ENCODE measurements at regions not wholly inside any gene's neighbourhood (a gene's known extent, or its start where the extent isn't known, plus 50 kb on each side); places are given as distances from the start of the nearest gene placed in this dataset.

- CTCF ChIA-PET: no interaction called here
- no peaks in the 10 kb centered on the region for H3K9me1 ChIP-seq (replicated peaks; ENCODE audit: control insufficient read depth, extremely low read depth, insufficient read depth, low read length)
- no peaks in the 10 kb centered on the region for H3K4me1 ChIP-seq (ENCODE audit: control insufficient read depth, extremely low read depth, insufficient read depth, low read length)
- DNase-seq (ENCODE audit: low read depth, low spot score): no peak
- no peak overlapping the region for H3K27ac ChIP-seq (ENCODE audit: insufficient read depth, low read depth, low read length)
- TF ChIP-seq, protein P1, sequence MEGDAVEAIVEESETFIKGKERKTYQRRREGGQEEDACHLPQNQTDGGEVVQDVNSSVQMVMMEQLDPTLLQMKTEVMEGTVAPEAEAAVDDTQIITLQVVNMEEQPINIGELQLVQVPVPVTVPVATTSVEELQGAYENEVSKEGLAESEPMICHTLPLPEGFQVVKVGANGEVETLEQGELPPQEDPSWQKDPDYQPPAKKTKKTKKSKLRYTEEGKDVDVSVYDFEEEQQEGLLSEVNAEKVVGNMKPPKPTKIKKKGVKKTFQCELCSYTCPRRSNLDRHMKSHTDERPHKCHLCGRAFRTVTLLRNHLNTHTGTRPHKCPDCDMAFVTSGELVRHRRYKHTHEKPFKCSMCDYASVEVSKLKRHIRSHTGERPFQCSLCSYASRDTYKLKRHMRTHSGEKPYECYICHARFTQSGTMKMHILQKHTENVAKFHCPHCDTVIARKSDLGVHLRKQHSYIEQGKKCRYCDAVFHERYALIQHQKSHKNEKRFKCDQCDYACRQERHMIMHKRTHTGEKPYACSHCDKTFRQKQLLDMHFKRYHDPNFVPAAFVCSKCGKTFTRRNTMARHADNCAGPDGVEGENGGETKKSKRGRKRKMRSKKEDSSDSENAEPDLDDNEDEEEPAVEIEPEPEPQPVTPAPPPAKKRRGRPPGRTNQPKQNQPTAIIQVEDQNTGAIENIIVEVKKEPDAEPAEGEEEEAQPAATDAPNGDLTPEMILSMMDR (IDR thresholded peaks at IDR 0.05; ENCODE audit: extremely low read depth in 1 of 2, insufficient read depth in 1 of 2, low read depth in 1 of 2, low read length in 2 of 2): no peak
- TF ChIP-seq POLR2AphosphoS5 (IDR thresholded peaks at IDR 0.05; ENCODE audit: insufficient read depth, low read depth, low read length) (no peak), FOS (IDR thresholded peaks at IDR 0.05; ENCODE audit: borderline replicate concordance, insufficient read depth, low read length) (no peak), EZH2 (IDR thresholded peaks at IDR 0.05; ENCODE audit: borderline replicate concordance, low read depth, low read length, severe bottlenecking) (no peak), POLR2A (IDR thresholded peaks at IDR 0.05; ENCODE audit: low read depth, low read length) (no peak), JUN (IDR thresholded peaks at IDR 0.05; ENCODE audit: borderline replicate concordance, insufficient read depth, insufficient read length, low read depth) (no peak), GATA2 (IDR thresholded peaks at IDR 0.05; ENCODE audit: insufficient read depth, insufficient read length, low read depth, low read length) (no peak), MYC (IDR thresholded peaks at IDR 0.05; ENCODE audit: low read depth, low read length) (no peak)
- TF ChIP-seq, protein P2, sequence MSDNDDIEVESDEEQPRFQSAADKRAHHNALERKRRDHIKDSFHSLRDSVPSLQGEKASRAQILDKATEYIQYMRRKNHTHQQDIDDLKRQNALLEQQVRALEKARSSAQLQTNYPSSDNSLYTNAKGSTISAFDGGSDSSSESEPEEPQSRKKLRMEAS (IDR thresholded peaks at IDR 0.05; ENCODE audit: insufficient read depth, insufficient read length): no peak
- H3K36me3 ChIP-seq (ENCODE audit: control insufficient read depth in 2 of 2, extremely low read depth in 1 of 2, insufficient read depth in 2 of 2, low read length in 2 of 2): no peaks in the 10 kb centered on the region
- no peak overlapping the region for H3K4me3 ChIP-seq (replicated peaks in 1 of 3; ENCODE audit: insufficient read depth in 1 of 3, low read depth in 1 of 3, low read length in 3 of 3)
- no peaks in the 10 kb centered on the region for H3K9me3 ChIP-seq (replicated peaks; ENCODE audit: control insufficient read depth, insufficient read depth, low read length)
- no peaks in the 10 kb centered on the region for H3K79me2 ChIP-seq (ENCODE audit: control insufficient read depth, insufficient read depth, low read length)
- no peak overlapping the region for H3K9ac ChIP-seq (replicated peaks; ENCODE audit: extremely low read depth, insufficient read depth, low read length)
- BruUV-seq (replicated peaks): no TSS peak
- intact Hi-C loops (cut with micrococcal nuclease) (no loop called here), dilution Hi-C loops (cut with MboI; ENCODE audit: extremely low pct_ligation_motif_present, low sequenced_read_pairs) (no loop called here)
- no peak for FAIRE-seq
- no peak overlapping the region for H2AFZ ChIP-seq (ENCODE audit: low read depth, low read length)
- H3K4me2 ChIP-seq (ENCODE audit: insufficient read depth, low read length): no peak overlapping the region
- POLR2A ChIA-PET: no interaction called here
- H4K20me1 ChIP-seq (replicated peaks; ENCODE audit: control insufficient read depth, extremely low read depth, insufficient read depth, low read length): no peaks in the 10 kb centered on the region
- H3K27me3 ChIP-seq (ENCODE audit: control insufficient read depth in 2 of 2, insufficient read depth in 2 of 2, low read length in 2 of 2): no peaks in the 10 kb centered on the region
Observed at GRCh38 chr10:62895063-62895462, 78.9 kb upstream of the EGR2 start.

All from endothelial cell of umbilical vein (primary cell).